ENCODE measurements at regions not wholly inside any gene's neighbourhood (a gene's known extent, or its start where the extent isn't known, plus 50 kb on each side); places are given as distances from the start of the nearest gene placed in this dataset.

- Mint-ChIP-seq H3K4me1 (no peaks in the 10 kb centered on the region), H3K27ac (no peak overlapping the region), H3K4me3 (no peak overlapping the region), H3K9me3 (no peaks in the 10 kb centered on the region), H3K36me3 (ENCODE audit: low read depth) (no peaks in the 10 kb centered on the region), H3K27me3 (ENCODE audit: insufficient read depth) (no peaks in the 10 kb centered on the region)
- DNase-seq = no peak
- WGBS, 2 experiments (ENCODE audit: insufficient coverage in 1 of 2, insufficient read length in 1 of 2) = 94% methylated on average over 7 to 10 of the region's 10 CpGs
- no peaks in the 10 kb centered on the region for H3K36me3 ChIP-seq (ENCODE audit: control insufficient read depth, insufficient read depth, low read length)
- no peaks in the 10 kb centered on the region for H3K9me3 ChIP-seq (ENCODE audit: control insufficient read depth, low read length)
- H3K9ac ChIP-seq (ENCODE audit: extremely low read depth, low read length, poor library complexity, severe bottlenecking) = no peak overlapping the region
- H3K27ac ChIP-seq (ENCODE audit: low read depth, low read length) = no peak overlapping the region
- no peak overlapping the region for H3K4me3 ChIP-seq (ENCODE audit: low read length)
- H3K4me1 ChIP-seq (ENCODE audit: control insufficient read depth, insufficient read depth, low read length) = no peaks in the 10 kb centered on the region
- H3K27me3 ChIP-seq (ENCODE audit: control insufficient read depth, insufficient read depth, low read length, poor library complexity, severe bottlenecking) = no peaks in the 10 kb centered on the region
- TF ChIP-seq, protein P1, sequence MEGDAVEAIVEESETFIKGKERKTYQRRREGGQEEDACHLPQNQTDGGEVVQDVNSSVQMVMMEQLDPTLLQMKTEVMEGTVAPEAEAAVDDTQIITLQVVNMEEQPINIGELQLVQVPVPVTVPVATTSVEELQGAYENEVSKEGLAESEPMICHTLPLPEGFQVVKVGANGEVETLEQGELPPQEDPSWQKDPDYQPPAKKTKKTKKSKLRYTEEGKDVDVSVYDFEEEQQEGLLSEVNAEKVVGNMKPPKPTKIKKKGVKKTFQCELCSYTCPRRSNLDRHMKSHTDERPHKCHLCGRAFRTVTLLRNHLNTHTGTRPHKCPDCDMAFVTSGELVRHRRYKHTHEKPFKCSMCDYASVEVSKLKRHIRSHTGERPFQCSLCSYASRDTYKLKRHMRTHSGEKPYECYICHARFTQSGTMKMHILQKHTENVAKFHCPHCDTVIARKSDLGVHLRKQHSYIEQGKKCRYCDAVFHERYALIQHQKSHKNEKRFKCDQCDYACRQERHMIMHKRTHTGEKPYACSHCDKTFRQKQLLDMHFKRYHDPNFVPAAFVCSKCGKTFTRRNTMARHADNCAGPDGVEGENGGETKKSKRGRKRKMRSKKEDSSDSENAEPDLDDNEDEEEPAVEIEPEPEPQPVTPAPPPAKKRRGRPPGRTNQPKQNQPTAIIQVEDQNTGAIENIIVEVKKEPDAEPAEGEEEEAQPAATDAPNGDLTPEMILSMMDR (conservative IDR thresholded peaks at IDR 0.05) = no peak
Measured at GRCh38 chr2:46837112-46837454, 78.5 kb downstream of the MCFD2 start.

- H3K9me3 ChIP-seq (ENCODE audit: control insufficient read depth, low read length) = no peaks in the 10 kb centered on the region
- no peaks in the 10 kb centered on the region for H3K4me1 ChIP-seq (ENCODE audit: control insufficient read depth, insufficient read depth, low read length)
- H3K27ac Mint-ChIP-seq = no peak overlapping the region
- H3K9me3 Mint-ChIP-seq = no peaks in the 10 kb centered on the region
- H3K4me3 Mint-ChIP-seq = no peak overlapping the region
- H3K27me3 Mint-ChIP-seq (ENCODE audit: insufficient read depth) = no peaks in the 10 kb centered on the region
- H3K27me3 ChIP-seq (ENCODE audit: control insufficient read depth, insufficient read depth, low read length, poor library complexity, severe bottlenecking) = no peaks in the 10 kb centered on the region
- H3K27ac ChIP-seq (ENCODE audit: low read depth, low read length) = no peak overlapping the region
- H3K36me3 ChIP-seq (ENCODE audit: control insufficient read depth, insufficient read depth, low read length) = no peaks in the 10 kb centered on the region
- TF ChIP-seq, protein P1 (conservative IDR thresholded peaks at IDR 0.05) = no peak
- H3K4me3 ChIP-seq (ENCODE audit: low read length) = no peak overlapping the region
- no peak overlapping the region for H3K9ac ChIP-seq (ENCODE audit: extremely low read depth, low read length, poor library complexity, severe bottlenecking)
- no peaks in the 10 kb centered on the region for H3K36me3 Mint-ChIP-seq (ENCODE audit: low read depth)
- 93 to 94% methylated on average over 7 to 12 of the region's 12 CpGs for WGBS, 2 experiments (ENCODE audit: insufficient coverage in 1 of 2, insufficient read length in 1 of 2)
- DNase-seq = no peak
- H3K4me1 Mint-ChIP-seq = no peaks in the 10 kb centered on the region
Measured at GRCh38 chr2:46836295-46837111, 79.1 kb downstream of the MCFD2 start.

DNA sequence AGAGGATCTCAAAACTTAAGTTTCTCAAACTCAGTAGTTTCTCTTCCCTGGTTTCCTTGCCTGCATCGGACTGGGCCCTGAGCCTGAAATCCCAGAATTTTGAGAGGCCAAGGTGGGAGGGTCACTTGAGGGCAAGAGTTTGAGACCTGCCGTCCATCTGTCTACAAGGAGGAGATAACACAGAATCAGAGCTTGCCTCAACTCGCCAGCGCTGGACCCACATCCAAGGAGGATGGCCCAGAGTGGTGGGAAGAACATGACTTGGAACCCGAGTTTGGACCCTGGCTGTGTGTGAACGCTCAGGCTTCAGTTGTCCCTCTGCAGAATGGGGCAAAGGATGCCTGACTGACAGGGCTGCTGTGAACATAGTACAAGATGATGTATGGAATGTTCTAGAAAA is 80.1 kb downstream of the MCFD2 start:
- Histone ChIP-seq H3K36me3 (ENCODE audit: control insufficient read depth, insufficient read depth, low read length) (no peaks in the 10 kb centered on the region), H3K27me3 (ENCODE audit: control insufficient read depth, insufficient read depth, low read length, poor library complexity, severe bottlenecking) (no peaks in the 10 kb centered on the region), H3K9me3 (ENCODE audit: control insufficient read depth, low read length) (no peaks in the 10 kb centered on the region), H3K9ac (ENCODE audit: extremely low read depth, low read length, poor library complexity, severe bottlenecking) (no peak overlapping the region), H3K27ac (ENCODE audit: low read depth, low read length) (no peak overlapping the region), H3K4me3 (ENCODE audit: low read length) (no peak overlapping the region), H3K4me1 (ENCODE audit: control insufficient read depth, insufficient read depth, low read length) (no peaks in the 10 kb centered on the region)
- Mint-ChIP-seq H3K4me3 (no peak overlapping the region), H3K27me3 (ENCODE audit: insufficient read depth) (no peaks in the 10 kb centered on the region), H3K27ac (no peak overlapping the region), H3K9me3 (no peaks in the 10 kb centered on the region), H3K36me3 (ENCODE audit: low read depth) (no peaks in the 10 kb centered on the region), H3K4me1 (no peaks in the 10 kb centered on the region)
- WGBS, 2 experiments (ENCODE audit: insufficient coverage in 1 of 2, insufficient read length in 1 of 2) = 88 to 92% methylated on average over 6 of the region's 6 CpGs
- TF ChIP-seq, protein P1 (conservative IDR thresholded peaks at IDR 0.05) = no peak
- DNase-seq = no peak

Data from endodermal cell (in vitro differentiated cells).